ENCODE measurements at regions not wholly inside any gene's neighbourhood (a gene's known extent, or its start where the extent isn't known, plus 50 kb on each side); places are given as distances from the start of the nearest gene placed in this dataset.
"Not testable (repeated sequence)": the region's sequence is repeated elsewhere in the genome, so short reads cannot be mapped to it uniquely, and the experiment has no call there.

DNA sequence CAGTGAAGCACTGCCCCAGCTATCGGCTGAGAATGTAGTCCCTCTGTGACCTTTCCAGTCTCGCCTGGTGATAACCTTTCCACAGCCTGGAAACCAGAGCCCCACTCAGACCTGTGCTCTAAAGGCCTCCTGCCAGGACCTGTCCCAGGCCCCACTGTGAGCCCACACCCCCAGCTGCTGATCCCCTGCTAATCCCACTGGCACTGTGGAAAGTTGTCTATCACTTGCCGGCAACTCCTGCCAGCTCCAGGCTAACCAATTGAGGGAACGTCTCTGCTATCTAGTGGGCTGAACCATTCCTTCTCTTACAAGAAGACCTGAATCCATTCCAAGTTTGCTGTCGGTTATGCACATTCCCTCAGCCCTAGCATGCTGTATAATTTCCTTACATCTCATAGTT lies 328.2 kb downstream of the FAM181B start:
- Histone ChIP-seq H3K9me3 (no peaks in the 10 kb centered on the region), H3K36me3 (no peaks in the 10 kb centered on the region), H3K27me3 (no peaks in the 10 kb centered on the region), H3K4me1 (no peaks in the 10 kb centered on the region), H3K27ac (no peak overlapping the region), H3K4me3 (no peak overlapping the region)
- DNase-seq = no peak
- intact Hi-C loops (cut with DNase I; ENCODE audit: low total_unique reads) = no loop called here
- TF ChIP-seq, protein P1, sequence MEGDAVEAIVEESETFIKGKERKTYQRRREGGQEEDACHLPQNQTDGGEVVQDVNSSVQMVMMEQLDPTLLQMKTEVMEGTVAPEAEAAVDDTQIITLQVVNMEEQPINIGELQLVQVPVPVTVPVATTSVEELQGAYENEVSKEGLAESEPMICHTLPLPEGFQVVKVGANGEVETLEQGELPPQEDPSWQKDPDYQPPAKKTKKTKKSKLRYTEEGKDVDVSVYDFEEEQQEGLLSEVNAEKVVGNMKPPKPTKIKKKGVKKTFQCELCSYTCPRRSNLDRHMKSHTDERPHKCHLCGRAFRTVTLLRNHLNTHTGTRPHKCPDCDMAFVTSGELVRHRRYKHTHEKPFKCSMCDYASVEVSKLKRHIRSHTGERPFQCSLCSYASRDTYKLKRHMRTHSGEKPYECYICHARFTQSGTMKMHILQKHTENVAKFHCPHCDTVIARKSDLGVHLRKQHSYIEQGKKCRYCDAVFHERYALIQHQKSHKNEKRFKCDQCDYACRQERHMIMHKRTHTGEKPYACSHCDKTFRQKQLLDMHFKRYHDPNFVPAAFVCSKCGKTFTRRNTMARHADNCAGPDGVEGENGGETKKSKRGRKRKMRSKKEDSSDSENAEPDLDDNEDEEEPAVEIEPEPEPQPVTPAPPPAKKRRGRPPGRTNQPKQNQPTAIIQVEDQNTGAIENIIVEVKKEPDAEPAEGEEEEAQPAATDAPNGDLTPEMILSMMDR (IDR thresholded peaks at IDR 0.05) = no peak

DNA sequence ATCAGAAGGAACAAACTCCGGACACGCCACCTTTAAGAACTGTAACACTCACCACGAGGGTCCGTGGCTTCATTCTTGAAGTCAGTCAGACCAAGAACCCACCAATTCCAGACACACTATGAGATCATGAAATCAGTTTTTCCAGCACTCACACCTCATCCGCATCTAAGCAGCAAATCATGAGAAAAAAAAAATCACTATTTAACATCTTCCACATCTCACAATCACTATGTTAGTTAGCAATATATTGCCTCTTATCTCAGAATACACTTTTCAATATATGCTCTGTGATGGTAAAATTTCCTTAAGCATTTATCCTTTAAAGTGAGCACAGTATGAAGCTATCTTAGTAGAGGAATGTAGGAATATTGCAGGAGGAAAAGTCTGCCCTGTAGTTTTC lies 328.7 kb downstream of the FAM181B start:
- H3K36me3 ChIP-seq = no peaks in the 10 kb centered on the region
- no peaks in the 10 kb centered on the region for H3K27me3 ChIP-seq
- intact Hi-C loops (cut with DNase I; ENCODE audit: low total_unique reads) = no loop called here
- no peak for DNase-seq
- H3K27ac ChIP-seq = no peak overlapping the region
- H3K4me1 ChIP-seq = no peaks in the 10 kb centered on the region
- no peaks in the 10 kb centered on the region for H3K9me3 ChIP-seq
- H3K4me3 ChIP-seq = no peak overlapping the region
- TF ChIP-seq, protein P1 (IDR thresholded peaks at IDR 0.05) = no peak

- Histone ChIP-seq H3K4me1 (no peaks in the 10 kb centered on the region), H3K27ac (no peak overlapping the region), H3K9me3 (no peaks in the 10 kb centered on the region), H3K36me3 (no peaks in the 10 kb centered on the region), H3K4me3 (no peak overlapping the region), H3K27me3 (no peaks in the 10 kb centered on the region)
- TF ChIP-seq, protein P1 (IDR thresholded peaks at IDR 0.05) = no peak
- intact Hi-C loops (cut with DNase I; ENCODE audit: low total_unique reads) = no loop called here
- DNase-seq = no peak
Measured at GRCh38 chr11:82403640-82404305, 329.9 kb downstream of the FAM181B start.

DNA sequence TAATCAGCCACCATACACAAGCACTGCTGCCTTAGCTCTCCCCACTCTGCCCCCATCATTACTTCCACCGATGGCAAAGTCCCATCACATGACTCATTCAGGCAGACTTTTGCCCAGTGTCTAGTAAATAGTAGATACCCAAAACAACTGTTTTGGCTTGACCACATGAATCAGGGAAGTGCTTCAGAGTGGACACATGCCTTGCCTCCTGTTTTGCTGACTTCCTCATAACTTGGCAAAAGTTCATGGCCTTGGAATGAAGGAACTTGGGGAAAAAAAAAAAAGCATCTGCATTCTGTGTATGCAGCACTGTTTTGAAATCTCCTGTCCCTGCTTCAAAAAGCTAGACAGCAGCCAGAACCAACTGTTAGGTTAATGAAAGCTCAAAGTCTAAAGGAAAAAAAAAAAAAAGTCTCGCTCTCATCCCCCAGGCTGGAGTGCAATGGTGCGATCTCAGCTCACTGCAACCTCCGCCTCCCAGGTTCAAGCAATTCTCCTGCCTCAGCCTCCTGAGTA lies 335.3 kb downstream of the FAM181B start:
- intact Hi-C loops (cut with DNase I; ENCODE audit: low total_unique reads) = no loop called here
- TF ChIP-seq, protein P1 (IDR thresholded peaks at IDR 0.05) = no peak
- H3K9me3 ChIP-seq = no peaks in the 10 kb centered on the region
- H3K4me1 ChIP-seq = no peaks in the 10 kb centered on the region
- DNase-seq = peak in 1 of 2 donors; percentile 29
- no peak overlapping the region for H3K4me3 ChIP-seq
- H3K27ac ChIP-seq = no peak overlapping the region
- H3K27me3 ChIP-seq = no peaks in the 10 kb centered on the region
- H3K36me3 ChIP-seq = no peaks in the 10 kb centered on the region

DNA sequence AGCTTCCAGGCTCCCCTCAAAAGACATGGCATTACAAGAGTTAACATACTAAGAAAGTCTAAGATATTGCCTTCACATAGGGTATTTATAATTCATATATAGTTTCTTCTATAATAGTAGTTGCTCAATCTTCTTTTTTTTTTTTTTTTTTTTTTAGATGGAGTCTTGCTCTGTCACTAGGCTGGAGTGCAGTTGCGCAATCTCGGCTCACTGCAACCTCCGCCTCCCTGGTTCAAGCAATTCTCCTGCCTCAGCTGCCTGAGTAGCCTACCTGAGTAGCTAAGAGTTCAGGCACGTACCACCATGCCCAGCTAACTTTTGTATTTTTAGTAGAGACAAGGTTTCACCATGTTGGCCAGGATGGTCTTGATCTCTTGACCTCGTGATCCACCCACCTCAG lies 337.0 kb downstream of the FAM181B start:
- H3K4me3 ChIP-seq; H3K36me3 ChIP-seq; H3K27me3 ChIP-seq; H3K4me1 ChIP-seq; intact Hi-C loops (cut with DNase I; ENCODE audit: low total_unique reads); H3K27ac ChIP-seq; H3K9me3 ChIP-seq: not testable (repeated sequence)
- DNase-seq = peak in 1 of 2 donors; percentile 48

DNA sequence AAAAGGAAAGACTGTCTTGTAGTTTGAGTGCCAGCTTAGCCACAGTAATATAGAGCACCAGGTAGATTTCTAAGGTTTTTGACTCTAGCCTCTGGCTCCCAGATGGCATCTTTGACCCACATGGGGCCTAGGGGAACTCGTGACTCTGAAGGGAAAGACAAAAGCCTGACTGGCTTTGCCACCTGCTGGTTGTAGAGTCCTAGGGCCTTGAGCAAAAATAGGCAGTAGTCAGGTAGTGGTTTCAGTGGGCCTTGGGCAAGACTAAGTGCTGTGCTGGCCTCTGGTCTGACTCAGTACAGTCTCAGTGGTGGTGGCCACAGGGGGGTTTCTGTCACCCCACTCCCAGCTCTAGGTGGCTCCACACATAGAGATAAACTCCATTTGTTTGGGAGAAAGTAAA lies 349.4 kb downstream of the FAM181B start:
- H3K36me3 ChIP-seq = no peaks in the 10 kb centered on the region
- no peak overlapping the region for H3K27ac ChIP-seq
- H3K4me3 ChIP-seq = no peak overlapping the region
- intact Hi-C loops (cut with DNase I; ENCODE audit: low total_unique reads) = no loop called here
- H3K27me3 ChIP-seq = no peaks in the 10 kb centered on the region
- no peak for DNase-seq
- TF ChIP-seq, protein P1 (IDR thresholded peaks at IDR 0.05) = no peak
- no peaks in the 10 kb centered on the region for H3K4me1 ChIP-seq
- H3K9me3 ChIP-seq = no peaks in the 10 kb centered on the region

All from tibial artery (tissue), 4 donors.